ENCODE measurements at regions not wholly inside any gene's neighbourhood (a gene's known extent, or its start where the extent isn't known, plus 50 kb on each side); places are given as distances from the start of the nearest gene placed in this dataset.

DNA sequence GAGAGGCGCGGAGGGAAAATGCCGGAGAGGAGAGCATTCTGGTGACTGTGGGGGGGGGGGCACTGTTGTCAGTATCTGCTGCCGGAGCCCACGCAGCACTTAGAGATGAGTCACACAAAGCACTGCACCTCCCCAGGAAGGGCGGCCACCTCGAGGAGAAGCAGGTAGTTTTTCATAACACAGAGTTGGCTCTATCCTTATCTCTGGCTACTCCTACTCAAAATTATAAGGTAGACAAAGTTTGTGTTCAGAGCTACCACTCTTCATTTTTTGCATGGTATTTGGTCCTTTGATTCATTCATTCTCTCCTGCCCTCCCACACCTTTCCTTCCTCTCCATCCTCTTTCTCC, 76.2 kb upstream of the SCOC start:
- 86% methylated on average over 5 of the region's 7 CpGs for WGBS (ENCODE audit: insufficient coverage)
- H3K27me3 Mint-ChIP-seq (ENCODE audit: low read depth in 2 of 2): peaks cover 7 to 11% of the 10 kb centered on the region in 2 donors
- no peak for DNase-seq
- no peaks in the 10 kb centered on the region for H3K36me3 ChIP-seq (ENCODE audit: control insufficient read depth, insufficient read depth, low read length)
- H3K4me3 ChIP-seq (ENCODE audit: low read length): no peak overlapping the region
- TF ChIP-seq, protein P1, sequence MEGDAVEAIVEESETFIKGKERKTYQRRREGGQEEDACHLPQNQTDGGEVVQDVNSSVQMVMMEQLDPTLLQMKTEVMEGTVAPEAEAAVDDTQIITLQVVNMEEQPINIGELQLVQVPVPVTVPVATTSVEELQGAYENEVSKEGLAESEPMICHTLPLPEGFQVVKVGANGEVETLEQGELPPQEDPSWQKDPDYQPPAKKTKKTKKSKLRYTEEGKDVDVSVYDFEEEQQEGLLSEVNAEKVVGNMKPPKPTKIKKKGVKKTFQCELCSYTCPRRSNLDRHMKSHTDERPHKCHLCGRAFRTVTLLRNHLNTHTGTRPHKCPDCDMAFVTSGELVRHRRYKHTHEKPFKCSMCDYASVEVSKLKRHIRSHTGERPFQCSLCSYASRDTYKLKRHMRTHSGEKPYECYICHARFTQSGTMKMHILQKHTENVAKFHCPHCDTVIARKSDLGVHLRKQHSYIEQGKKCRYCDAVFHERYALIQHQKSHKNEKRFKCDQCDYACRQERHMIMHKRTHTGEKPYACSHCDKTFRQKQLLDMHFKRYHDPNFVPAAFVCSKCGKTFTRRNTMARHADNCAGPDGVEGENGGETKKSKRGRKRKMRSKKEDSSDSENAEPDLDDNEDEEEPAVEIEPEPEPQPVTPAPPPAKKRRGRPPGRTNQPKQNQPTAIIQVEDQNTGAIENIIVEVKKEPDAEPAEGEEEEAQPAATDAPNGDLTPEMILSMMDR (IDR thresholded peaks at IDR 0.05): no peak
- H3K9me3 ChIP-seq (ENCODE audit: control insufficient read depth, insufficient read depth, low read length): no peaks in the 10 kb centered on the region
- intact Hi-C loops (cut with micrococcal nuclease): no loop called here
- H3K4me3 Mint-ChIP-seq: no peak overlapping the region
- H3K4me1 Mint-ChIP-seq: no peaks in the 10 kb centered on the region
- no peak overlapping the region for H3K27ac Mint-ChIP-seq
- H3K27me3 ChIP-seq (ENCODE audit: control insufficient read depth, insufficient read depth, low read length): no peaks in the 10 kb centered on the region
- H3K36me3 Mint-ChIP-seq: no peaks in the 10 kb centered on the region
- no peaks in the 10 kb centered on the region for H3K9me3 Mint-ChIP-seq
- no peak for ATAC-seq
- no peaks in the 10 kb centered on the region for H3K4me1 ChIP-seq (ENCODE audit: control insufficient read depth, insufficient read depth, low read length)
- H3K27ac ChIP-seq (ENCODE audit: low read length): no peak overlapping the region

DNA sequence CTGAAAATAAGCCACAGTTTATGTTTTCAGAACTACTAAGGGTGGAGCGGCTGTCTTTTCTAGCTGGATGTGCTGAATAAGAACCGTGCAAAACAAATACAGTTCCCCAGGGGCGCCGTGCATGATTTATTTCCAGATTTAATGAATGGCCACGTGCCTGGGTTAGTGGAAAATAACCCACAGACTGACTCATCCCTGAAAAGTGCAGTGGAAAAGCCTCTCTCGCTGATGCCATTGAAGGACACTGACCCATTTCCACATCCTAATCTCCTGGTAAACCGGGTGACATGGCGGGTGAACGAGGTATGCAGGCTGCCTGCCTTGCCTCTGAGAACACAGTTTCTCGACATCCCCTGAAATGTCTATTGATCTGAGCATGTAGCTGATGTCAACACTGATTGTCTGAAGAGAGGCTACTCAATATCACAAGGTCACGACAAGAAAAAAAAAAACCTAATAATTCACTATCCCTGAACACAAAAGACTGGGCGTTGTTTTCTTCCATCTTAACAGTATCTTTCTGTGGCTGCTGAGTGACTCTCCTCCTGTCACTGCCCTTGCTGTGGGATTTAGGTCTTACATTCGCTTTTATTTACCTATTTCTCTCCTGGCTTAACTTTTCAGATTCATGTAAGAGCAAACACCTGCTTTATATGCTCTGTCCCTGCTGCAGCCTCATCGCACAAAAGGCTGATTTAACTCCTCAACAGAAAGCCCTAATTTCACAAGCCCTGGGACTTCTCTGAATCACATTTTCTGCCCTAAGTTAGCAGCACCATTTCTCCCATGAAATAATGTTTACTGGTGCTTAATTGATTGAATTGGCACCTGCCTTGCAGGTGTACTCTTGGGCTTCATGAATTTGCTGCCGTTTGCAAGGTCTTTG, 76.9 kb upstream of the SCOC start:
- Histone ChIP-seq H3K9me3 (ENCODE audit: control insufficient read depth, insufficient read depth, low read length) (no peaks in the 10 kb centered on the region), H3K4me1 (ENCODE audit: control insufficient read depth, insufficient read depth, low read length) (no peaks in the 10 kb centered on the region), H3K4me3 (ENCODE audit: low read length) (no peak overlapping the region), H3K27ac (ENCODE audit: low read length) (no peak overlapping the region), H3K27me3 (ENCODE audit: control insufficient read depth, insufficient read depth, low read length) (no peaks in the 10 kb centered on the region), H3K36me3 (ENCODE audit: control insufficient read depth, insufficient read depth, low read length) (no peaks in the 10 kb centered on the region)
- intact Hi-C loops (cut with micrococcal nuclease): no loop called here
- H3K4me1 Mint-ChIP-seq: no peaks in the 10 kb centered on the region
- WGBS (ENCODE audit: insufficient coverage): 84% methylated on average over 15 of the region's 15 CpGs
- H3K27me3 Mint-ChIP-seq (ENCODE audit: low read depth in 2 of 2): peaks cover 7 to 11% of the 10 kb centered on the region in 2 donors
- no peaks in the 10 kb centered on the region for H3K36me3 Mint-ChIP-seq
- TF ChIP-seq, protein P1 (IDR thresholded peaks at IDR 0.05): no peak
- ATAC-seq (no peak), DNase-seq (no peak)
- no peaks in the 10 kb centered on the region for H3K9me3 Mint-ChIP-seq
- no peak overlapping the region for H3K4me3 Mint-ChIP-seq
- H3K27ac Mint-ChIP-seq: no peak overlapping the region

DNA sequence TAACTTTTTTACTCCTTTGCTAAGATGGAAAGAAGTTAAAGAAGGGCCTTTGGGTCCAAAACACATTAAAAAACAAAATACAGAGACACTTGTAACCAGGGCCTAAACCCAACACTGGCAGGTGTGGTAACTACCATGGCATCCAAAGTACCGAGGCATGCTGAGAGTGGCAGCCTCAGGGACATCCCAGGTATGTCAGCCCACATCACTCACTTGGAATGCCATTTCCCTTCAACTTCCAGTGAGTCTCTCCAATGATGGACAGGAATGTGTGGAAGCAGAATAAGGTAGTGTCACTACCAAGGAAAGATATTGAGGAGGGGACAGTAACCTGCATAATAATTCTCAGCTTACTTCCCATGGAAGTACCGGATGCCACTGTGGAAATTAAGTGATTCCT, 79.5 kb upstream of the SCOC start:
- no peaks in the 10 kb centered on the region for H3K27me3 ChIP-seq (ENCODE audit: control insufficient read depth, insufficient read depth, low read length)
- ATAC-seq: no peak
- H3K4me3 Mint-ChIP-seq: no peak overlapping the region

More for the DNA sequence above, 79.5 kb upstream of the SCOC start:
- H3K27ac ChIP-seq (ENCODE audit: low read length): no peak overlapping the region
- no peak overlapping the region for H3K27ac Mint-ChIP-seq
- H3K9me3 Mint-ChIP-seq: no peaks in the 10 kb centered on the region
- intact Hi-C loops (cut with micrococcal nuclease): no loop called here
- no peaks in the 10 kb centered on the region for H3K4me1 ChIP-seq (ENCODE audit: control insufficient read depth, insufficient read depth, low read length)
- H3K36me3 Mint-ChIP-seq: no peaks in the 10 kb centered on the region
- no peak for DNase-seq
- peaks cover 7 to 11% of the 10 kb centered on the region in 2 donors for H3K27me3 Mint-ChIP-seq (ENCODE audit: low read depth in 2 of 2)
- 91% methylated on average over 1 of the region's 2 CpGs for WGBS (ENCODE audit: insufficient coverage)
- TF ChIP-seq, protein P1 (IDR thresholded peaks at IDR 0.05): no peak
- no peaks in the 10 kb centered on the region for H3K36me3 ChIP-seq (ENCODE audit: control insufficient read depth, insufficient read depth, low read length)
- H3K4me1 Mint-ChIP-seq: no peaks in the 10 kb centered on the region
- no peak overlapping the region for H3K4me3 ChIP-seq (ENCODE audit: low read length)
- H3K9me3 ChIP-seq (ENCODE audit: control insufficient read depth, insufficient read depth, low read length): no peaks in the 10 kb centered on the region

All from natural killer cell (primary cell).